ENCODE measurements at regions not wholly inside any gene's neighbourhood (a gene's known extent, or its start where the extent isn't known, plus 50 kb on each side); places are given as distances from the start of the nearest gene placed in this dataset.

- Histone ChIP-seq H3K4me2 (ENCODE audit: low read length) (no peak overlapping the region), H3K36me3 (ENCODE audit: control insufficient read depth, low read length) (no peaks in the 10 kb centered on the region), H3F3A (ENCODE audit: control insufficient read depth, insufficient read depth) (no peaks in the 10 kb centered on the region), H4K20me1 (ENCODE audit: control insufficient read depth, insufficient read depth, low read depth, low read length) (no peaks in the 10 kb centered on the region), H3K4me1 (ENCODE audit: control insufficient read depth, low read length) (no peaks in the 10 kb centered on the region), H3K9me2 (replicated peaks; ENCODE audit: control insufficient read depth, low read length) (no peaks in the 10 kb centered on the region), H3K27ac (ENCODE audit: low read depth, low read length) (no peak overlapping the region), H3K27me3 (ENCODE audit: control insufficient read depth, low read length) (no peaks in the 10 kb centered on the region), H3K79me2 (ENCODE audit: control insufficient read depth, low read length) (no peaks in the 10 kb centered on the region), H3K9me3 (ENCODE audit: control insufficient read depth, insufficient read depth, low read length) (no peaks in the 10 kb centered on the region), H3K4me3 (ENCODE audit: low read length) (no peak overlapping the region)
- TF ChIP-seq, protein P1, sequence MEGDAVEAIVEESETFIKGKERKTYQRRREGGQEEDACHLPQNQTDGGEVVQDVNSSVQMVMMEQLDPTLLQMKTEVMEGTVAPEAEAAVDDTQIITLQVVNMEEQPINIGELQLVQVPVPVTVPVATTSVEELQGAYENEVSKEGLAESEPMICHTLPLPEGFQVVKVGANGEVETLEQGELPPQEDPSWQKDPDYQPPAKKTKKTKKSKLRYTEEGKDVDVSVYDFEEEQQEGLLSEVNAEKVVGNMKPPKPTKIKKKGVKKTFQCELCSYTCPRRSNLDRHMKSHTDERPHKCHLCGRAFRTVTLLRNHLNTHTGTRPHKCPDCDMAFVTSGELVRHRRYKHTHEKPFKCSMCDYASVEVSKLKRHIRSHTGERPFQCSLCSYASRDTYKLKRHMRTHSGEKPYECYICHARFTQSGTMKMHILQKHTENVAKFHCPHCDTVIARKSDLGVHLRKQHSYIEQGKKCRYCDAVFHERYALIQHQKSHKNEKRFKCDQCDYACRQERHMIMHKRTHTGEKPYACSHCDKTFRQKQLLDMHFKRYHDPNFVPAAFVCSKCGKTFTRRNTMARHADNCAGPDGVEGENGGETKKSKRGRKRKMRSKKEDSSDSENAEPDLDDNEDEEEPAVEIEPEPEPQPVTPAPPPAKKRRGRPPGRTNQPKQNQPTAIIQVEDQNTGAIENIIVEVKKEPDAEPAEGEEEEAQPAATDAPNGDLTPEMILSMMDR (IDR thresholded peaks at IDR 0.05; ENCODE audit: low read depth, low read length, poor library complexity, severe bottlenecking), result no peak
- TF ChIP-seq EZH2phosphoT487 (IDR thresholded peaks at IDR 0.05; ENCODE audit: borderline replicate concordance, low read length), result no peak
Measured at GRCh38 chr4:126215759-126216158, 901.0 kb downstream of the FAT4 start.

- no peaks in the 10 kb centered on the region for H3K79me2 ChIP-seq (ENCODE audit: control insufficient read depth, low read length)
- no peaks in the 10 kb centered on the region for H4K20me1 ChIP-seq (ENCODE audit: control insufficient read depth, insufficient read depth, low read depth, low read length)
- no peaks in the 10 kb centered on the region for H3K9me3 ChIP-seq (ENCODE audit: control insufficient read depth, insufficient read depth, low read length)
- TF ChIP-seq EZH2phosphoT487 (IDR thresholded peaks at IDR 0.05; ENCODE audit: borderline replicate concordance, low read length), result no peak
- TF ChIP-seq, protein P1 (IDR thresholded peaks at IDR 0.05; ENCODE audit: low read depth, low read length, poor library complexity, severe bottlenecking), result no peak
- no peaks in the 10 kb centered on the region for H3F3A ChIP-seq (ENCODE audit: control insufficient read depth, insufficient read depth)
- H3K4me3 ChIP-seq (ENCODE audit: low read length), result no peak overlapping the region
- no peak overlapping the region for H3K27ac ChIP-seq (ENCODE audit: low read depth, low read length)
- H3K4me2 ChIP-seq (ENCODE audit: low read length), result no peak overlapping the region
- no peaks in the 10 kb centered on the region for H3K4me1 ChIP-seq (ENCODE audit: control insufficient read depth, low read length)
- H3K27me3 ChIP-seq (ENCODE audit: control insufficient read depth, low read length), result no peaks in the 10 kb centered on the region
- H3K9me2 ChIP-seq (replicated peaks; ENCODE audit: control insufficient read depth, low read length), result no peaks in the 10 kb centered on the region
- no peaks in the 10 kb centered on the region for H3K36me3 ChIP-seq (ENCODE audit: control insufficient read depth, low read length)
Measured at GRCh38 chr4:126216611-126217010, 901.9 kb downstream of the FAT4 start.

GRCh38 chr4:126221282-126221681, 906.5 kb downstream of the FAT4 start:
- no peaks in the 10 kb centered on the region for H3F3A ChIP-seq (ENCODE audit: control insufficient read depth, insufficient read depth)
- H3K36me3 ChIP-seq (ENCODE audit: control insufficient read depth, low read length), result no peaks in the 10 kb centered on the region
- no peak overlapping the region for H3K27ac ChIP-seq (ENCODE audit: low read depth, low read length)
- H3K27me3 ChIP-seq (ENCODE audit: control insufficient read depth, low read length), result no peaks in the 10 kb centered on the region
- TF ChIP-seq EZH2phosphoT487 (IDR thresholded peaks at IDR 0.05; ENCODE audit: borderline replicate concordance, low read length), result no peak
- no peaks in the 10 kb centered on the region for H3K9me2 ChIP-seq (replicated peaks; ENCODE audit: control insufficient read depth, low read length)
- H3K4me3 ChIP-seq (ENCODE audit: low read length), result no peak overlapping the region
- H3K4me2 ChIP-seq (ENCODE audit: low read length), result no peak overlapping the region
- H3K4me1 ChIP-seq (ENCODE audit: control insufficient read depth, low read length), result no peaks in the 10 kb centered on the region
- H3K79me2 ChIP-seq (ENCODE audit: control insufficient read depth, low read length), result no peaks in the 10 kb centered on the region
- H4K20me1 ChIP-seq (ENCODE audit: control insufficient read depth, insufficient read depth, low read depth, low read length), result no peaks in the 10 kb centered on the region
- no peaks in the 10 kb centered on the region for H3K9me3 ChIP-seq (ENCODE audit: control insufficient read depth, insufficient read depth, low read length)

GRCh38 chr4:126221717-126222340, 907.1 kb downstream of the FAT4 start:
- H3K4me3 ChIP-seq (ENCODE audit: low read length), result no peak overlapping the region
- no peaks in the 10 kb centered on the region for H3K27me3 ChIP-seq (ENCODE audit: control insufficient read depth, low read length)
- no peaks in the 10 kb centered on the region for H3F3A ChIP-seq (ENCODE audit: control insufficient read depth, insufficient read depth)
- H3K9me2 ChIP-seq (replicated peaks; ENCODE audit: control insufficient read depth, low read length), result no peaks in the 10 kb centered on the region
- no peaks in the 10 kb centered on the region for H4K20me1 ChIP-seq (ENCODE audit: control insufficient read depth, insufficient read depth, low read depth, low read length)
- H3K79me2 ChIP-seq (ENCODE audit: control insufficient read depth, low read length), result no peaks in the 10 kb centered on the region
- TF ChIP-seq EZH2phosphoT487 (IDR thresholded peaks at IDR 0.05; ENCODE audit: borderline replicate concordance, low read length), result no peak
- TF ChIP-seq, protein P1 (IDR thresholded peaks at IDR 0.05; ENCODE audit: low read depth, low read length, poor library complexity, severe bottlenecking), result no peak
- no peak overlapping the region for H3K27ac ChIP-seq (ENCODE audit: low read depth, low read length)
- no peak overlapping the region for H3K4me2 ChIP-seq (ENCODE audit: low read length)
- no peaks in the 10 kb centered on the region for H3K9me3 ChIP-seq (ENCODE audit: control insufficient read depth, insufficient read depth, low read length)
- H3K4me1 ChIP-seq (ENCODE audit: control insufficient read depth, low read length), result no peaks in the 10 kb centered on the region
- H3K36me3 ChIP-seq (ENCODE audit: control insufficient read depth, low read length), result no peaks in the 10 kb centered on the region
